ENCODE measurements at regions not wholly inside any gene's neighbourhood (a gene's known extent, or its start where the extent isn't known, plus 50 kb on each side); places are given as distances from the start of the nearest gene placed in this dataset.
A peak's percentile ranks its signal among the peaks of the same experiment; 100 is the strongest.

DNA sequence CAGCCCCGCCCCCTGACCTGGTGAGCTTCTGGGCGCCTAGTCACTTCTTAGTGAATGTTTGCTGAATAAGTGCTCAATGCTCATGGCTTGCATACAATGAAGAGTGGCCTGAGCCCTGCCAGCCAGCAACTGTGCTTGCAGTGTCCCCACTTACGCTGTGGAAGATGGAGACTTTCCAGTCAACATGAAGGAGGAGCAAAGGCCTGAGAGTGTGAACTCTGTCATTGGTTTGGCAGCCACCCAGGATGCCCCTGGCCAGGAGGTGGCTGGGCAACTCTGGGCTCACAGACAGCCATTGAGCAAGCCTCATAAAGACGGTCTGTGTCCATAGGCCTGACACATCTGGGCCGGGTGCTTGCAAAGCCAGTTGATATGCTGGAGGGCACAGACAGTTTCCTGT lies 72.1 kb upstream of the MAMLD1 start:
- ChIA-PET POLR2A (no interaction called here), CTCF (no interaction called here)
- ATAC-seq (no peak), DNase-seq (ENCODE audit: low read depth, low spot score) (no peak)
- Histone ChIP-seq H3K9me3 (ENCODE audit: control insufficient read depth, insufficient read depth, low read depth, low read length) (no peaks in the 10 kb centered on the region), H3K4me3 (ENCODE audit: low read depth in 2 of 2, low read length in 2 of 2) (no peak overlapping the region), H3K4me1 (ENCODE audit: control insufficient read depth, insufficient read depth, low read length) (no peaks in the 10 kb centered on the region), H3K36me3 (ENCODE audit: control insufficient read depth, insufficient read depth, low read length) (no peaks in the 10 kb centered on the region), H3K27me3 (ENCODE audit: control insufficient read depth, insufficient read depth, low read length) (no peaks in the 10 kb centered on the region), H3K27ac (ENCODE audit: low read length) (no peak overlapping the region)
- TF ChIP-seq, protein P1, sequence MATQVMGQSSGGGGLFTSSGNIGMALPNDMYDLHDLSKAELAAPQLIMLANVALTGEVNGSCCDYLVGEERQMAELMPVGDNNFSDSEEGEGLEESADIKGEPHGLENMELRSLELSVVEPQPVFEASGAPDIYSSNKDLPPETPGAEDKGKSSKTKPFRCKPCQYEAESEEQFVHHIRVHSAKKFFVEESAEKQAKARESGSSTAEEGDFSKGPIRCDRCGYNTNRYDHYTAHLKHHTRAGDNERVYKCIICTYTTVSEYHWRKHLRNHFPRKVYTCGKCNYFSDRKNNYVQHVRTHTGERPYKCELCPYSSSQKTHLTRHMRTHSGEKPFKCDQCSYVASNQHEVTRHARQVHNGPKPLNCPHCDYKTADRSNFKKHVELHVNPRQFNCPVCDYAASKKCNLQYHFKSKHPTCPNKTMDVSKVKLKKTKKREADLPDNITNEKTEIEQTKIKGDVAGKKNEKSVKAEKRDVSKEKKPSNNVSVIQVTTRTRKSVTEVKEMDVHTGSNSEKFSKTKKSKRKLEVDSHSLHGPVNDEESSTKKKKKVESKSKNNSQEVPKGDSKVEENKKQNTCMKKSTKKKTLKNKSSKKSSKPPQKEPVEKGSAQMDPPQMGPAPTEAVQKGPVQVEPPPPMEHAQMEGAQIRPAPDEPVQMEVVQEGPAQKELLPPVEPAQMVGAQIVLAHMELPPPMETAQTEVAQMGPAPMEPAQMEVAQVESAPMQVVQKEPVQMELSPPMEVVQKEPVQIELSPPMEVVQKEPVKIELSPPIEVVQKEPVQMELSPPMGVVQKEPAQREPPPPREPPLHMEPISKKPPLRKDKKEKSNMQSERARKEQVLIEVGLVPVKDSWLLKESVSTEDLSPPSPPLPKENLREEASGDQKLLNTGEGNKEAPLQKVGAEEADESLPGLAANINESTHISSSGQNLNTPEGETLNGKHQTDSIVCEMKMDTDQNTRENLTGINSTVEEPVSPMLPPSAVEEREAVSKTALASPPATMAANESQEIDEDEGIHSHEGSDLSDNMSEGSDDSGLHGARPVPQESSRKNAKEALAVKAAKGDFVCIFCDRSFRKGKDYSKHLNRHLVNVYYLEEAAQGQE (IDR thresholded peaks at IDR 0.05; ENCODE audit: insufficient read depth in 1 of 2, low read depth in 2 of 2, low read length in 1 of 2): no peak
- TF ChIP-seq SIN3A (IDR thresholded peaks at IDR 0.05; ENCODE audit: borderline replicate concordance, insufficient read depth, low read depth, low read length) (no peak), POLR2AphosphoS5 (IDR thresholded peaks at IDR 0.05; ENCODE audit: low read depth, low read length) (no peak), TCF7L2 (IDR thresholded peaks at IDR 0.05; ENCODE audit: low read depth, low read length) (no peak)
- TF ChIP-seq, protein P2, sequence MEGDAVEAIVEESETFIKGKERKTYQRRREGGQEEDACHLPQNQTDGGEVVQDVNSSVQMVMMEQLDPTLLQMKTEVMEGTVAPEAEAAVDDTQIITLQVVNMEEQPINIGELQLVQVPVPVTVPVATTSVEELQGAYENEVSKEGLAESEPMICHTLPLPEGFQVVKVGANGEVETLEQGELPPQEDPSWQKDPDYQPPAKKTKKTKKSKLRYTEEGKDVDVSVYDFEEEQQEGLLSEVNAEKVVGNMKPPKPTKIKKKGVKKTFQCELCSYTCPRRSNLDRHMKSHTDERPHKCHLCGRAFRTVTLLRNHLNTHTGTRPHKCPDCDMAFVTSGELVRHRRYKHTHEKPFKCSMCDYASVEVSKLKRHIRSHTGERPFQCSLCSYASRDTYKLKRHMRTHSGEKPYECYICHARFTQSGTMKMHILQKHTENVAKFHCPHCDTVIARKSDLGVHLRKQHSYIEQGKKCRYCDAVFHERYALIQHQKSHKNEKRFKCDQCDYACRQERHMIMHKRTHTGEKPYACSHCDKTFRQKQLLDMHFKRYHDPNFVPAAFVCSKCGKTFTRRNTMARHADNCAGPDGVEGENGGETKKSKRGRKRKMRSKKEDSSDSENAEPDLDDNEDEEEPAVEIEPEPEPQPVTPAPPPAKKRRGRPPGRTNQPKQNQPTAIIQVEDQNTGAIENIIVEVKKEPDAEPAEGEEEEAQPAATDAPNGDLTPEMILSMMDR (IDR thresholded peaks at IDR 0.05): no peak
- in situ Hi-C loops (cut with HindIII; ENCODE audit: low pct_unique_long_range_greater_than_20kb, low sequenced_read_pairs) (no loop called here), intact Hi-C loops (cut with micrococcal nuclease; ENCODE audit: unreplicated experiment) (no loop called here)
- BruUV-seq (replicated peaks): no TSS peak

DNA sequence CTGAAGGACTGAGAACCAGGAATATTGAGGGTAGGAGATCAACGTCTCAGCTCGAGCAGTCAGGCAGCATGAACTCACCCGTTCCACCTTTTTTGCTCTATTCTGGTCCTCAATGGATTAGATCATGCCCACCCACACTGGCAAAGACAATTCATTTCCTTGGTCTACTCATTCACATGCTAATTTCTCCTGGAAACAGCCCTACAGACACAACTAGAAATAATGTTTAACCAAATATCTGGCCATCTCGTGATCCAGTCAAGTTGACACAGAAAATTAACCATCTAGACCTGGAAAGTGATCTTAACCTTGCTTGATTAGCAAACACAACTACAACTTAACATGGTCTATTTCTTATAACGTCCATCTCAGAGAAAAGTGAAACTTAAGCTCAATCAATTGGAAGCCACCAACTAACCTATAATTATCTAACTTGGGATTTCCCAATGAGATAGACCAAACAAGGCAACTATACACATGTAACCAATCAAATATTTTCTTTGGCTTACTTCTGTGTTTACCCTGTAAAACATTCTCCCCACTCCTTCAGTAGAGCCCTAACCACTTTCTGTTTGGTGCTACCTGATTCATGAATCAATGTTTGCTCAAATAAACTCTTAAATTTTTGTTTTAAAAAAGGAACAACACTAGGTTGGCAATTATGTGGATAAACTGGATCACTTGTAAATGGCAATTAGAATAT lies 69.7 kb upstream of the MAMLD1 start:
- DNase-seq (ENCODE audit: low read depth, low spot score): peak; percentile 5
- Histone ChIP-seq H3K4me1 (ENCODE audit: control insufficient read depth, insufficient read depth, low read length) (no peaks in the 10 kb centered on the region), H3K36me3 (ENCODE audit: control insufficient read depth, insufficient read depth, low read length) (no peaks in the 10 kb centered on the region), H3K27me3 (ENCODE audit: control insufficient read depth, insufficient read depth, low read length) (no peaks in the 10 kb centered on the region), H3K9me3 (ENCODE audit: control insufficient read depth, insufficient read depth, low read depth, low read length) (no peaks in the 10 kb centered on the region), H3K27ac (ENCODE audit: low read length) (no peak overlapping the region), H3K4me3 (ENCODE audit: low read depth in 2 of 2, low read length in 2 of 2) (no peak overlapping the region)
- ChIA-PET POLR2A (no interaction called here), CTCF (no interaction called here)
- in situ Hi-C loops (cut with HindIII; ENCODE audit: low pct_unique_long_range_greater_than_20kb, low sequenced_read_pairs): no loop called here
- TF ChIP-seq TCF7L2 (IDR thresholded peaks at IDR 0.05; ENCODE audit: low read depth, low read length) (no peak), POLR2AphosphoS5 (IDR thresholded peaks at IDR 0.05; ENCODE audit: low read depth, low read length) (no peak), SIN3A (IDR thresholded peaks at IDR 0.05; ENCODE audit: borderline replicate concordance, insufficient read depth, low read depth, low read length) (no peak)
- TF ChIP-seq, protein P1 (IDR thresholded peaks at IDR 0.05; ENCODE audit: insufficient read depth in 1 of 2, low read depth in 2 of 2, low read length in 1 of 2): no peak
- TF ChIP-seq, protein P2 (IDR thresholded peaks at IDR 0.05): no peak
- no TSS peak for BruUV-seq (replicated peaks)
- intact Hi-C loops (cut with micrococcal nuclease; ENCODE audit: unreplicated experiment): no loop called here
- ATAC-seq: peak; percentile 53; the same call in 1 of the 2 replicates

Measured in Panc1 (cell line).